ENCODE measurements at regions not wholly inside any gene's neighbourhood (a gene's known extent, or its start where the extent isn't known, plus 50 kb on each side); places are given as distances from the start of the nearest gene placed in this dataset.

GRCh38 chr2:18871430-18871829 lies 282.1 kb upstream of the NT5C1B start:
- no peak for DNase-seq

- no peak for DNase-seq
Observed at GRCh38 chr2:18870307-18870706, 280.9 kb upstream of the NT5C1B start.

- no peak for DNase-seq
Observed at GRCh38 chr2:18861951-18862350, 272.6 kb upstream of the NT5C1B start.

- no peak for DNase-seq
Observed at GRCh38 chr2:18860179-18860578, 270.8 kb upstream of the NT5C1B start.

- DNase-seq: no peak
Observed at GRCh38 chr2:18856765-18857164, 267.4 kb upstream of the NT5C1B start.

GRCh38 chr2:18855027-18855426 lies 265.7 kb upstream of the NT5C1B start:
- DNase-seq: no peak

- no peak for DNase-seq
Observed at GRCh38 chr2:18849841-18850578, 260.6 kb upstream of the NT5C1B start.

- DNase-seq: no peak
Observed at GRCh38 chr2:18848646-18849045, 259.3 kb upstream of the NT5C1B start.

- no peak for DNase-seq
Observed at GRCh38 chr2:18845854-18846445, 256.6 kb upstream of the NT5C1B start.

GRCh38 chr2:18842836-18843235 lies 253.5 kb upstream of the NT5C1B start:
- no peak for DNase-seq

- DNase-seq: no peak
Observed at GRCh38 chr2:18841248-18842150, 252.1 kb upstream of the NT5C1B start.

GRCh38 chr2:18837240-18837639 lies 247.9 kb upstream of the NT5C1B start:
- DNase-seq: no peak

- DNase-seq: no peak
Observed at GRCh38 chr2:18836436-18836835, 247.1 kb upstream of the NT5C1B start.

- no peak for DNase-seq
Observed at GRCh38 chr2:18835787-18836186, 246.4 kb upstream of the NT5C1B start.

- DNase-seq: no peak
Observed at GRCh38 chr2:18834341-18834740, 245.0 kb upstream of the NT5C1B start.

- no peak for DNase-seq
Observed at GRCh38 chr2:18833941-18834340, 244.6 kb upstream of the NT5C1B start.

- no peak for DNase-seq
Observed at GRCh38 chr2:18831916-18832510, 242.6 kb upstream of the NT5C1B start.

GRCh38 chr2:18830962-18831361 lies 241.6 kb upstream of the NT5C1B start:
- DNase-seq: no peak

- DNase-seq: no peak
Observed at GRCh38 chr2:18829976-18830375, 240.6 kb upstream of the NT5C1B start.

- DNase-seq: no peak
Observed at GRCh38 chr2:18829251-18829902, 240.0 kb upstream of the NT5C1B start.

- no peak for DNase-seq
Observed at GRCh38 chr2:18828296-18828695, 238.9 kb upstream of the NT5C1B start.

GRCh38 chr2:18825838-18826237 lies 236.5 kb upstream of the NT5C1B start:
- DNase-seq: no peak

- DNase-seq: no peak
Observed at GRCh38 chr2:18824915-18825314, 235.5 kb upstream of the NT5C1B start.

All from hippocampal formation (tissue), 2 donors.